GM21390 (cell line): ENCODE measurements at regions not wholly inside any gene's neighbourhood (a gene's known extent, or its start where the extent isn't known, plus 50 kb on each side); places are given as distances from the start of the nearest gene placed in this dataset.

ENCODE experiments used
- ATAC-seq: cut with Tn5 transposase; IDR thresholded peaks from one replicate; pipeline ENCODE4 v1.9.1; 2021; ENCODE audit not compliant: unreplicated experiment

- no peak for ATAC-seq
Measured at GRCh38 chr14:101347893-101348777, 213.2 kb upstream of the DIO3 start.

- ATAC-seq = no peak
Measured at GRCh38 chr14:101349108-101349507, 212.2 kb upstream of the DIO3 start.

- no peak for ATAC-seq
Measured at GRCh38 chr14:101350021-101350420, 211.3 kb upstream of the DIO3 start.

GRCh38 chr14:101350691-101351090 is 210.6 kb upstream of the DIO3 start:
- ATAC-seq = no peak

- ATAC-seq = no peak
Measured at GRCh38 chr14:101351146-101351545, 210.1 kb upstream of the DIO3 start.

- ATAC-seq = no peak
Measured at GRCh38 chr14:101351769-101352168, 209.5 kb upstream of the DIO3 start.

- no peak for ATAC-seq
Measured at GRCh38 chr14:101352567-101352966, 208.7 kb upstream of the DIO3 start.

GRCh38 chr14:101353422-101353821 is 207.9 kb upstream of the DIO3 start:
- ATAC-seq = no peak

GRCh38 chr14:101354726-101355125 is 206.6 kb upstream of the DIO3 start:
- ATAC-seq = no peak

GRCh38 chr14:101355284-101355683 is 206.0 kb upstream of the DIO3 start:
- ATAC-seq = no peak

- ATAC-seq = no peak
Measured at GRCh38 chr14:101357038-101357437, 204.3 kb upstream of the DIO3 start.

GRCh38 chr14:101357559-101358319 is 203.6 kb upstream of the DIO3 start:
- ATAC-seq = no peak

GRCh38 chr14:101358320-101359125 is 202.8 kb upstream of the DIO3 start:
- no peak for ATAC-seq

- ATAC-seq = no peak
Measured at GRCh38 chr14:101359221-101360053, 201.9 kb upstream of the DIO3 start.

GRCh38 chr14:101360054-101360911 is 201.0 kb upstream of the DIO3 start:
- ATAC-seq = no peak

GRCh38 chr14:101361044-101361443 is 200.3 kb upstream of the DIO3 start:
- ATAC-seq = no peak

GRCh38 chr14:101361451-101362433 is 199.6 kb upstream of the DIO3 start:
- ATAC-seq = no peak

GRCh38 chr14:101362529-101363260 is 198.6 kb upstream of the DIO3 start:
- no peak for ATAC-seq
